Astrocyte (in vitro differentiated cells and primary cell): ENCODE measurements at regions not wholly inside any gene's neighbourhood (a gene's known extent, or its start where the extent isn't known, plus 50 kb on each side); places are given as distances from the start of the nearest gene placed in this dataset.
"Not testable (repeated sequence)": the region's sequence is repeated elsewhere in the genome, so short reads cannot be mapped to it uniquely, and the experiment has no call there.

Experiments
- DNase-seq: peaks from one replicate; pipeline ENCODE4 v3.0.0-alpha.2; 2010; ENCODE audit warnings: low read depth
- FAIRE-seq: peaks from 2 replicates; lab custom pipeline; 2011; peaks lifted over from hg19 to GRCh38; lab: Jason Lieb, UNC
- H2AFZ ChIP-seq: 2 replicates; pipeline ENCODE4 v1.6.0; 2012; ENCODE audit warnings: low read depth, low read length, inconsistent platforms
- H3K27ac ChIP-seq: 2 replicates; pipeline ENCODE4 v1.5.1; 2011; ENCODE audit warnings: low read depth, low read length, inconsistent platforms
- H3K27me3 ChIP-seq: 2 replicates; pipeline ENCODE4 v1.6.0; 2011; ENCODE audit warnings: low read length, inconsistent platforms; ENCODE audit not compliant: insufficient read depth
- H3K36me3 ChIP-seq: 2 replicates; pipeline ENCODE4 v1.5.1; 2011; ENCODE audit warnings: low read length, inconsistent platforms; ENCODE audit not compliant: insufficient read depth
- H3K4me1 ChIP-seq: 2 replicates; pipeline ENCODE4 v1.5.1; 2011; ENCODE audit warnings: low read length, inconsistent platforms; ENCODE audit not compliant: insufficient read depth
- H3K4me2 ChIP-seq: 2 replicates; pipeline ENCODE4 v1.6.0; 2012; ENCODE audit warnings: low read length, inconsistent platforms
- H3K4me3 ChIP-seq: 2 replicates; pipeline ENCODE4 v1.5.1; 2011; ENCODE audit warnings: low read depth, mild to moderate bottlenecking, low read length, inconsistent platforms; ENCODE audit not compliant: insufficient read depth
- H3K79me2 ChIP-seq: 2 replicates; pipeline ENCODE4 v1.6.0; 2012; ENCODE audit warnings: mild to moderate bottlenecking, low read length, inconsistent platforms; ENCODE audit not compliant: insufficient read depth
- H3K9ac ChIP-seq: 2 replicates; pipeline ENCODE4 v1.6.0; 2012; ENCODE audit warnings: mild to moderate bottlenecking, low read length, inconsistent platforms
- H3K9me3 ChIP-seq: 2 replicates; pipeline ENCODE4 v1.5.1; 2012; ENCODE audit warnings: low read depth, mild to moderate bottlenecking, low read length, inconsistent platforms; ENCODE audit not compliant: insufficient read depth
- H4K20me1 ChIP-seq: 2 replicates; pipeline ENCODE4 v1.6.0; 2012; ENCODE audit warnings: low read length, inconsistent platforms; ENCODE audit not compliant: insufficient read depth
- H3K27ac Mint-ChIP-seq: one replicate; pipeline ENCODE4 v1.8.0; 2021; ENCODE audit warnings: mild to moderate bottlenecking, mixed read lengths; ENCODE audit not compliant: unreplicated experiment
- H3K27me3 Mint-ChIP-seq: one replicate; pipeline ENCODE4 v1.8.0; 2021; ENCODE audit warnings: low read depth, mixed read lengths; ENCODE audit not compliant: unreplicated experiment
- H3K36me3 Mint-ChIP-seq: one replicate; pipeline ENCODE4 v1.8.0; 2021; ENCODE audit warnings: low read depth, mixed read lengths; ENCODE audit not compliant: unreplicated experiment
- H3K4me1 Mint-ChIP-seq: one replicate; pipeline ENCODE4 v1.8.0; 2021; ENCODE audit warnings: low read depth, mixed read lengths; ENCODE audit not compliant: unreplicated experiment
- H3K4me3 Mint-ChIP-seq: one replicate; pipeline ENCODE4 v1.8.0; 2021; ENCODE audit warnings: mild to moderate bottlenecking, moderate library complexity, mixed read lengths; ENCODE audit not compliant: unreplicated experiment
- H3K9me3 Mint-ChIP-seq: one replicate; pipeline ENCODE4 v1.8.0; 2021; ENCODE audit warnings: mild to moderate bottlenecking, mixed read lengths; ENCODE audit not compliant: unreplicated experiment
- CTCF ChIP-seq: IDR thresholded peaks from 2 replicates; pipeline ENCODE4 v1.5.1; 2011; ENCODE audit warnings: low read depth, mild to moderate bottlenecking, inconsistent platforms, low read length, moderate library complexity; ENCODE audit not compliant: insufficient read depth
- EZH2 ChIP-seq: IDR thresholded peaks from 2 replicates; pipeline ENCODE4 v1.6.1; 2012; ENCODE audit warnings: mild to moderate bottlenecking, low read length, inconsistent platforms; ENCODE audit not compliant: insufficient read depth

DNA sequence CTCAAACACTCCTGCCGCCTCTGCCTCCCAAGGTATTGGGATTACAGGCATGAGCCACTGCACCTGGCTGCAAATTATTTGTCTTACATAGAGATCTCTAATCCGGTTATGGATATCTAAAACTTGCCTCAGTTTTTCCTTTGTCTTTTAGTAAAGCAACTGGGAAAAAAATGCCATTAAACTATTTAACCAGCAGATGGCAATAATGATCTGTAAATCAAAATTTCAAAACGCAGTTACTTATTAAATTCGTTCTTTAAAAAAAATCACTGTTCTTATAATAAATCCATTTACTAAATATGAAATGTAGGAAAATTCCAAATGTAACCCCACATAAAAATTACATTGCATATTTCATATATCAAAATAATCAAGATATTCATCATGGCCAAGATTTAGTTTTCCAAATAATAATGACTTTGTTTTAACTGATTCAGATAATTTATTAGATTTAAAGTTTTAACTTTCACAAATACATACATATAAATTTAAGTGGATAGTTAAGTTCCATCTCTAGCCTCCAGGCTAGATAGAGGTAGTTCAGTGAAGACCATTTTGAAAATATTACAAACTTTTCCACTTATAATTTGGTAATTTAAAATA lies 125.8 kb downstream of the KBTBD2 start:
- H3K36me3 ChIP-seq, FAIRE-seq, H3K79me2 ChIP-seq: not testable (repeated sequence)

DNA sequence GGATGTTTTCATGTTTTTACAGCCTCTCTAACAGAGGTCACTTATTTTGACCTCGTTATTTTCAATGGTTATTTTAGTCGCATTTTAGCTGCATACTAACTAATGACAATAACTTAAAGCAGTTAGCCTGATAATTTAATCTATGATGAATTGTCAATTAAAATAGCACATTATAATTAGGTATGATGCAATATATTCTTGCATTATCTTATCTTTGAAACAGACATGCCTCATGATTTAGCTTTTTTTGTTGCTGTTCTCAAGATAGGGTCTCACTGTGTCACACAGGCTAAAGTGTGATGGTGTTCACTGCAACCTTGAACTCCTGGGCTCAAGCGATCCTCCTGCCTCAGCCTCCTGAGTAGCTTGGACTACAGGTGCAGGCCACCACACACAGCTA lies 126.4 kb downstream of the KBTBD2 start:
- no peak for DNase-seq
- FAIRE-seq = no peak
- Histone ChIP-seq H3K27ac (no peak overlapping the region), H3K4me3 (no peak overlapping the region), H3K79me2 (no peaks in the 10 kb centered on the region), H3K36me3 (no peaks in the 10 kb centered on the region), H3K4me2 (no peak overlapping the region), H4K20me1 (no peaks in the 10 kb centered on the region), H3K4me1 (no peaks in the 10 kb centered on the region), H3K27me3 (peaks cover 9% of the 10 kb centered on the region), H3K9me3 (no peaks in the 10 kb centered on the region), H3K9ac (no peak overlapping the region), H2AFZ (no peak overlapping the region)
- H3K4me3 Mint-ChIP-seq = no peak overlapping the region
- peaks cover 8% of the 10 kb centered on the region for H3K4me1 Mint-ChIP-seq
- no peak overlapping the region for H3K27ac Mint-ChIP-seq
- H3K9me3 Mint-ChIP-seq = peaks cover 7% of the 10 kb centered on the region
- TF ChIP-seq EZH2 (no peak), CTCF (no peak)
- H3K36me3 Mint-ChIP-seq = peaks cover 4% of the 10 kb centered on the region
- peaks cover 22% of the 10 kb centered on the region for H3K27me3 Mint-ChIP-seq

More for the DNA sequence above, 125.8 kb downstream of the KBTBD2 start:
- not testable (repeated sequence) for H2AFZ ChIP-seq, H3K36me3 Mint-ChIP-seq, H3K4me2 ChIP-seq, H3K4me3 ChIP-seq, H3K9ac ChIP-seq, H3K9me3 ChIP-seq, H3K27ac ChIP-seq, DNase-seq, H3K9me3 Mint-ChIP-seq, H3K4me1 Mint-ChIP-seq, H3K27me3 ChIP-seq, H3K27ac Mint-ChIP-seq, H4K20me1 ChIP-seq, H3K4me1 ChIP-seq, H3K4me3 Mint-ChIP-seq
- H3K27me3 Mint-ChIP-seq = peaks cover 21% of the 10 kb centered on the region
- TF ChIP-seq CTCF = peak; percentile 14

GRCh38 chr7:32762925-32763293 lies 128.7 kb downstream of the KBTBD2 start:
- peak overlapping the region; percentile 79 for H3K4me2 ChIP-seq
- H3K9me3 Mint-ChIP-seq = no peaks in the 10 kb centered on the region
- no peaks in the 10 kb centered on the region for H3K9me3 ChIP-seq
- H3K27me3 Mint-ChIP-seq = peaks cover 22% of the 10 kb centered on the region
- no peak for FAIRE-seq
- peaks cover 4% of the 10 kb centered on the region for H3K4me1 Mint-ChIP-seq
- H3K36me3 ChIP-seq = no peaks in the 10 kb centered on the region
- no peak overlapping the region for H3K9ac ChIP-seq
- no peaks in the 10 kb centered on the region for H4K20me1 ChIP-seq
- TF ChIP-seq EZH2 (no peak), CTCF (no peak)
- H3K4me1 ChIP-seq = no peaks in the 10 kb centered on the region
- no peak overlapping the region for H3K27ac ChIP-seq
- no peaks in the 10 kb centered on the region for H3K36me3 Mint-ChIP-seq
- no peaks in the 10 kb centered on the region for H3K79me2 ChIP-seq
- no peak for DNase-seq
- no peak overlapping the region for H3K4me3 ChIP-seq
- H3K27me3 ChIP-seq = peaks cover 9% of the 10 kb centered on the region
- peak overlapping the region; percentile 66 for H3K4me3 Mint-ChIP-seq
- H3K27ac Mint-ChIP-seq = peak overlapping the region; percentile 36
- peak overlapping the region; percentile 33 for H2AFZ ChIP-seq

- not testable (repeated sequence) for H3K4me1 ChIP-seq, H3K4me1 Mint-ChIP-seq, H3K27me3 ChIP-seq, DNase-seq, H4K20me1 ChIP-seq, H3K9ac ChIP-seq, H3K36me3 ChIP-seq, H3K79me2 ChIP-seq, FAIRE-seq, H3K9me3 ChIP-seq, H3K36me3 Mint-ChIP-seq, H3K9me3 Mint-ChIP-seq, H3K27ac ChIP-seq
- H3K4me2 ChIP-seq = peak overlapping the region; percentile 79
- Mint-ChIP-seq H3K4me3 (peak overlapping the region; percentile 73), H3K27me3 (peaks cover 22% of the 10 kb centered on the region), H3K27ac (peak overlapping the region; percentile 36)
- H2AFZ ChIP-seq = peak overlapping the region; percentile 27
- peak overlapping the region; percentile 49 for H3K4me3 ChIP-seq
Measured at GRCh38 chr7:32762206-32762924, 129.2 kb downstream of the KBTBD2 start.
